ENCODE measurements at regions not wholly inside any gene's neighbourhood (a gene's known extent, or its start where the extent isn't known, plus 50 kb on each side); places are given as distances from the start of the nearest gene placed in this dataset.
A peak's percentile ranks its signal among the peaks of the same experiment; 100 is the strongest.

DNA sequence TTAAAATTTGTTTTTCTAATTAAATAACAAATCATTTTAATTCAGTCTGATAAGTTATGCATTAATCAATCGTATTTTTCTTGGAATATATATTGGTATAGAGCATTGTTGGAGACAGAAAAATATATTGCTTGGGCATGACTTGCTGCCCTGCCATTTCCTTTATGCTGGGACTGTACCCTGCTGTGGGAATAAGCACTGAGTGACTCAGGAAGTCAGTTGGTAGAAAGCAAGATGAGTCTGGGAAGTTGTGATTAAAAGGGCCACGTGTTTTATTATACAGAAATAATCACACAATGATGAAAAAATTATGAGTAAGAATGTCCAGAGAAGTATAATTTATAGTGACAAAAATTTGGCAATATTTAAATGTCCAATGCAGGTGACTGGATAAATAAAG lies 139.5 kb downstream of the KIF18A start:
- DNase-seq, result peak; percentile 2

DNA sequence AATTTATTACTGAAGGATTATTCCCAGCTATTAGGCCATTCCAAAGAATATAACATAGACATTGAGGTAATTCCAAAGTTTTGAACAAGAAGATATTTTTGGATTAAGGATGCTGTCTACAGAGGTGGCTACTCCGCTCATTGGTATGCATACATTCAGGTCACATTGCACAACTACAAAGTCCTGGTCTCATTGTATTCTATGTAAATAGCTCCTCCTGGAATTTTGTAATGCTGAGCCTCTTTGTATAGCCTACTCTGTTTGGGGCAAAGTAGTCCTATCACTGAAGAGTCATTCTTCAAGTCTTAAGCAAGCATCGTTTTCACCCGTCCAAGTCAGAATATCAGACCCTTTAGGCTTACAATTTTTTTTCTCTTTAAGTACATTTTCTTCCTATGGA lies 142.4 kb downstream of the KIF18A start:
- DNase-seq, result no peak

DNA sequence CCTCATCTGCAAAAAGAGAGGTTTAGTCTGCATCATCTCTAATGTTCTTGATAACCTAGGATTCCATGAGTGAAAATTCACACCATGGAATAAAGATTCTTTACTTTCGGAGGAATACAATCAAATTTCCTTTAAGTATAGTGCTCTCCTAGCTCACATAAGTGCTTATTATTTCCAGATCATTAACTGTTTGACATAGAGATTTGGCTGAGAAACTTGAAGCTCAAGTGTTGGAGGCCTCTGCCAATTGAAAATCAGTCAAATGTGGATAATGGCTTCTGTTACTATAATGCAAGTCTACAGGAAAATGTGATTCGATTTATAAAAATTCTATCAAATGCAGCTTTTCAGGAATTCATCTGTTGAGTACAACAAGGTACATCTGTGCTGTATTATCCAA lies 144.6 kb downstream of the KIF18A start:
- no peak for DNase-seq

DNA sequence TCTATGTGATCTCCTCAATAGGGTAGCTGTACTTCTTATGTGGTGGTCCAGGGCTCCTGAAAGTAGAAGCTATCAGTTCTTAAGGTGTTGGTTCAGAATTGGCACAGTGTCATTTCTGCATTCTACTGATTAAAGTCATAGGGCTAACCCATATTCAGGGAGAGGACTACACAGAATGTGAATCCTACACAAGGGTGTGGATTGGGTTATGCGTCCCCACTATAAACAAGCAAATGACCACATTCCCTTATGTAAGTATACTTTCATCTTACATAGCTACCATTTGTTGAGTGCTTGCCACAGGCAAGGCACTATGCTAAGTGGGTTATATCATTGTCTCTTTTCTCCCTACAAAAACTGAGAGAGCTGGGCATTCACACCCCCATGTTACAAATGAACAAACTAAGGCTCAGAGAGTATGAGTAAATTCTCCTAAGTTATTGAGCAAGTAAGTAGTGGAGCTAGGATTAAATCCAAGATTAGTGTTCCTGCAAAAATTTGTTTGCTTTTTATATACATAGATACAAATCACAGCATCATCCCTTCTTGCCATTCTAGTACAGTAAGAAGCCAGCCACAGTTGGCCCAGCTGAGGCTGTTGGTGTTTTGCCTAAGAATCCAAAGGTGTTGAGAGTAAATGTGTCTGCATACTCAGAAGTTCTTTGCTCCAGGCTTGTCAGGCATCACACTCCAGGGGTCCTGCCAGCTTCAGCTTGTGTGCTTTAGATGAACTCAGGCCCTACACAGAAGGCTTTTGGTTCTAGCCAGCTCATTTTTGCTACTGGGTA lies 157.8 kb downstream of the KIF18A start:
- no peak for DNase-seq

DNA sequence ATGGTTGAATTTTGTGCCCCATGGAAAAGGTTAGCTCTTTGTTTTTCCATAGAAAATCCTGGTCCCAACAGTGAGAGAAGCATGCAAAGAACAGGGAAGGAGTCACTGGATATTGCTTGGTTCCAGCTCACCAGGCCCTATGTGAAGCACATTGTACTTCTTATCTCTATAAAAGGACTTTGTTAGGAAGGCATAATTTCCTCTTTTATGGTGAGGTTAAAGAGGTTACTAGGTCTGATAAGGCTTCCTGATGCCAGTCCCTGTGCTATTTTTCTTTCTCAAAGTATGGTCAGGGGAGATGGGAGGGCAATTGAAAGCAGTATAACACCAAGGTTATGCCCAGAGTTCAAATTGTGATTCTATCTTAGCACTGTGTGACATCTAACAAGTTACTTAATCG lies 162.6 kb downstream of the KIF18A start:
- DNase-seq, result peak; percentile 4

DNA sequence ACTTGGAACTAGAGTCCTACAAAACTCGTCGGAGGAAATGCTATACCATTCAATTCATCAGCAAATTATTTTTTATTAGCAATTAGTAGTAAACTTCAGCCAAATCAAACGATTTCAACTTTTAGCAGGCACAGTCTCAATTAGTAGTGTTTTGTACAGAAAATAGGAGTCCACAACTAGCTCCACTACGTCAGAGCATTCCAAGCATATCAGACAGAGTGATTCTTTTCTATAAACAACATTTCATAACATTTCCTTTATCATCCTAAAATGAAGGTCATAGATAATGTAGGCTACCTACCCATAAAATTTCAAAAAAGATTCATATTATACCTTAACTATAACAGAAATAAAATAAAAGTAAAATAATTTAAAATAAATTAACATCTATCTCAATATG lies 169.9 kb downstream of the KIF18A start:
- DNase-seq, result no peak

DNA sequence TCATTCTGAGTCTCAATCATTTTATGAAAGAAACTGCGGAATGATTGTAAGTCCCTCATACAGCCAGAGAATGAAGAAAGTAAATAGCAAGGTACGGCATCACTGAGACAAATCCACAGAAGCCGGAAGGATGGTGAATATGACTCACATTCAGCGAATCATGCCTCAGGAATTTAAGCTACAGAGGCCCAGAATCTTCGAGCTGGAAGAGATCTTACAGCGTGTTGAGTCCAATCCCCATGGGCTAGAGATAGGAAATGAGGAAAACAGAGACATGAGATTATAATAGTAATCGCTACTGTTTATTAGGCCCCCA lies 173.2 kb downstream of the KIF18A start:
- peak; percentile 83 for DNase-seq

DNA sequence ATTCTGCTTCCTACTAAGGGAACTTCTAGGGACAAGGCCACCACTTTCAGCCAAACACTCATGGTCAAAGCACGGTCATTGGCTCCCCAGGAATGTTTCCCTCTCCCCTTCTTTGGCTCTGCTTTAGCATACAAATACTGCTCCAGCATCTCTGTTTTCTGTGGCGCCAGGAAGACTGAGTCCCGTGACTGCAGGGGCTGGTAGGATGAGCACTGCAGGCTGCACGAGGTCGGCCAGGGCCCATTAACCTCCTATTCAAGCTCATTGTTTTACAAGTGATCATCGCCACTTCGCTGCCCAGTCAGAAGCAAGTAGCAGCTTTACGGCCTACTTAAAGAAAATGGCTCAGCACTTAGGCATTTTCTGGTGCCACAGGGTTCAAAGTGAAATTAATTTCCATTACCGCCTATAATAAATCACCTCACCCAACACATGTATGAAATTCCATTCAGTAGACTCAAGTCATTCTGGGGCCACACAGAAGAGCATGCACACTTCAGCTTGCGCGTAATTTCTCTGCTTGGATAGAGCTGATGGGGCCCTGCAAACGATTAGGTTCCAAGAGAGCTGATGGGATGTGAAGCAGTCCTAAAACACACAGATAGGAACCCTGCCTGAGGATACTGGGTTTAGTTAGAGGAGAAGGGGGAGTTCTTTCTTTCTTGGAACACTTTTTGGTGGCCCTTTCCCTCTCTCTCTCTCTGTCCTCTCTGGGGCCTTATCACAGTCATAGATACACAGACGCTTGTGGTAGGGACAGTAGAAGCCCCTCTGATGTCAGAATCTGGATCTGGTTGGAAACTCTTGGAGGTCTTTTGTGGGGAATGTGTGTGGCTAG lies 173.7 kb downstream of the KIF18A start:
- peak; percentile 57 for DNase-seq

DNA sequence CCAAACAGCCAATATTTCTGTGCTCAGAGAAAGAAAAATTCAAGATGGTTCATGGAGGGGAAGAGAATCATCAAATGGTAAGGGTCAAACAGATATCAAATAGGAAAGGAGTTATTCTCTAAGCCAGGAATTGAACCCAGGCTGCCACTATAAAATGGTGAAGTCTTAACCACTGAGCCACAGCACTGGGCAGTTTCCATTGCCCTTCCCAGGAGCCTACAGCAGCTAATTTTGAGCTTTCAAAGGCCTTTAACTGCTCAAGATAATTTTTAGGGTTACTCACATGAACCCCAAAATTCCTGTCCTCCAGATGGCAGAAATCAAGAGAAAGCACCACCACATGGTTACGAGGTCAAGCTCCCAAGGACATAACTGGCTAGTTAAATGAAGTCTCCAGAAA lies 176.2 kb downstream of the KIF18A start:
- DNase-seq, result no peak

DNA sequence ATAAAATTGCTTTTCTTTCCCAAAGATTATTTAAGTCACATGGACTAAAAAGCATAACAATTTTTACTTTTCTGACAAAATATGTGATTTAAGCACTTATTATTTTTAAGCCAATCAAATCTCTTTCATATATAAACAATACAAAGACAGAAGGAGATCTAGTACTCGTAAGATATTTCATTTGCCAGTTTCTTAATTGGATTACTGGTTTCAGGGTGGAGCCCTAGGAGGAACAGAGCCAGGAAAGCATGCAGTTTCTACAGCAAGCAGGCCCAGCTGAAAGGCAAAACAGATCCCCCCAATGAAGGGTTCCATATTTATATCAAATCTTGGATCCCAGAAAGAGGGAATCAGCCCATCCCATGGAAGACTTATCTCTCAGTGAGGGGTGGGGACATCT lies 177.0 kb downstream of the KIF18A start:
- DNase-seq, result no peak

DNA sequence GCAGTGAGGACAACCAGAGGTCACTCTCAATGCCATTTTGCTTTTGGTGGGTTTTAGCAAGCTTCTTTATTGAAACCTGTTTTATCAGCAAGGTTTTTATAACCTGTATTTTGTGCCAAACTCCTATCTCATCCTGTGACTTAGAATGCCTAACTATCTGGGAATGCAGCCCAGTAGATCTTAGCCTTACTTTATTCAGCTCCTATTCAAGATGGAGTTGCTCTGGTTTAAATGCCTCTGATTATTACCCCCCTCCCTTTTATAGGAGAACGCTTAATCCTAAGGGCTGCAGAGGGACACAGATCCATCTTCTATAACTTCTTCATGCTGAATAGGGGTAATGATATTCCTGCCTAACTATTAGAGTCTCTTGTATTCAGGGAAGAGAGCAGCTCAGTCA lies 179.1 kb downstream of the KIF18A start:
- no peak for DNase-seq

DNA sequence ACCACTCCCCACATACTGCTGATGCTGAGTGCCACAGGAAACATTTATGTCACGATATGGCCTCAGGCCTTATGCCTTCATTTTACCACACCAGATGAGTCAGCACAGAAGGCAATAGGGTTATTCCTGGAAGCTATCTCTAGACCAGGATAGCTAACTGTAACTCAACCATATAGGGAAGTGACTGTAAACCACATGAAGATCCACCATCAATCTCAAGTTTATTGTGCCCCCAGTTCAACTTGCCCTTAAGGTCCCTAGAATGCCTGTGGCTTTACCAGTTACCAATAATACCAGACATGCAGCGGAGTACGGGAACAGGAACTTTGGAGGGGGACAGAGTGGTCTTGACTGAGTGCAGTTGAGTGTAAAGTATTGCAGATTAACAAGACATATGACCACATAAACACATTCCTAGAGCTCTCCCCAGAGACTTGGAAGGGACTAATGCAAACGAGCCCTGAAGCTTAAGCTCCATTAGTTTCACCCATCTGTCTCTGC lies 180.9 kb downstream of the KIF18A start:
- no peak for DNase-seq

DNA sequence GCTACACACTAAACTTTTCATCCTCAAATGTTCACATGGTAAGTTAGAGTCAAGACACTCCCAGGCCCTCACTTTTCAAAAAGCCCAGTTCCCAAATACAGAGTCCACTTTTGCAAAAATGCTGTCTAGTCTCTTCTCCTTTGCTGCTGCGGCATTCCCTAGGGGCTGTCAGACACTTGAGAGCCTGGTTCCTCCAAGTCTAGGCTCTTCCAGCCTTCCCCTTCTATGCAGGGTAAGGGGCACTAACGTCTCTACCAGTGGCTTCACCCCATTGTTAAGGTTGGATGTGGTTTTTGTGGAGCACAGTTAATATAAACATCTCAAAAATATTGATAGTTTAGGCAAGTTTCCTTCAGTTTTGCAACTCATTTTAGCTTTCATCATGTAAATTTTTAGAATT lies 181.5 kb downstream of the KIF18A start:
- no peak for DNase-seq

DNA sequence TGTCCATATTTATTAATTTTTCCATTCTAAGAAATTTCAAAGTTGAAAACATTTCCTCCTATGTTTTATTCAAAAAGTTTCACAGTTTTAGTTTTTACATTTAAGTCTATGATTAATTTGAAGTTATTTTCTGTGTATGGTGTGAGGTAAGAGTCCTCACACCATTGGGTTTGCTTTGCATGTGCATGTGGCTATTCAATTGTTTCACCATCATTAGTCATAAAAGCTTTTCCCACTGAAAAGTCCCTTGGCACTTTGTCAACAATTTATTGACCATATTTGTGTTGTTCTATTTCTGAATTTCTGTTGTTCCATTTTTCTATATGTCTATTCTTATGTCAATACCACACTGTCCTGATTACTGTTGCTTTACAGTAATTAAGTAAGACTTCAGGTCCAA lies 186.5 kb downstream of the KIF18A start:
- peak; percentile 14 for DNase-seq

DNA sequence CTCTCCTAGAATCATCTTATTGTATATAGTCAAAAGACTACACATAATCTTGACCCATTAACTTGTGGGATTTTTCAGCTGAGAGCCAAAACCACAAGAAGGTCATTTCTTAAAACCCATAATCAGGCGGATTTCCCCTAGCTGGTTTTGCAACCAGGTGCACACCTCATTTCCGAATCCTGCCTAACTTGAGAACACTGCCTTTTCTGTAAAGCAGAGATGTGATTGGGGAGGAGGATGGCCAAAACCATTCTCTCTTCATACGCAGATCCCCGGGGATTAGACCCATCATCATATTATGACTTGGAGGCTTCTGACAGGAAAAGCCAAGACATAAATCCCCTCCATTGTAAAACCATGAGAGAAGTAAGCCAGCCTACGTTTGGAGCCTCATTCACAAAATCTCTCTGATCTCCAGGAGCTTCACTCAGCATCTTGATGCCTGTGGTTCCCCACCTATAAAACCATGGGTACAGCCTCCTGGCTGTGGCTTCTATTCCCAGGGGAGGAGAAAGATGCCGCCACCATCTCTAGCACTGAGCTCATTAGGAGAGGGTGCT lies 191.3 kb downstream of the KIF18A start:
- DNase-seq, result no peak

DNA sequence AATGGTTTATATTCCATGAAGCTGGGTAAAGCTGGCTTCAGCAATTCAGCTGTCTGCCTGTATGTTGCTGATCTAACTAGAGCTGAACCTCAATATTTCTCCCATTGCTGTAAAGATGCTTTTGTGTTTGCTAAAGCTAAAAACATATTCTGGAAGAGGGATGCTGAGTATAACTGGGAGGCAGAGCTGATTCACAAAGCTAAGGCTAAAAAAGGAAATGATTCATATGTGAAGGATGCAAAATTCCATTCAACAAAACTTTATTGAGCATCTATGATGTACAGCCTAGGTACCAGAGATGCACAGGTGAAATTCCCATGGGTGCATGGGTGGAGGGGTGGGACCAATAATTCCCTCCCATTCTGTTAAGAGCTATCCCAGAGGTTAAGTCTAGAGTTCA lies 193.9 kb downstream of the KIF18A start:
- DNase-seq, result no peak

DNA sequence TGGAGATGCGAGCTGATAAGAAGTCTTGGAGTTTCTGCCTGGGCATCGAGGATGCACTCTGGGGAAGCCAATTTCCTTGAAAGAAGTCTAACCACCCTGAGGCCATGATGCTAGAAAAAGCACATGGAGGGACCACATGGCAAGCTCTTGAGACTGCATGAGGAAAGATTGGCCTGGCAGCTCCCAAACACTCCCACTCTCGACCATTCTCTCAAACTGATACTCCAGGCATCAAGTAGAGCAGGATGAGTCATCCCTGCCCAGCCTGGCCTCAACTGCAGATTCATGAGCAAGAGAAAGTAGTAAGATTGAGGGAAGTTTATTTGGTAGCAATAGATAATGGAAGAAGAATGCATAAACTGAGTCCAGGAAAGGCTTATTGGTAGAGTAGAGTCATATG lies 194.3 kb downstream of the KIF18A start:
- no peak for DNase-seq

DNA sequence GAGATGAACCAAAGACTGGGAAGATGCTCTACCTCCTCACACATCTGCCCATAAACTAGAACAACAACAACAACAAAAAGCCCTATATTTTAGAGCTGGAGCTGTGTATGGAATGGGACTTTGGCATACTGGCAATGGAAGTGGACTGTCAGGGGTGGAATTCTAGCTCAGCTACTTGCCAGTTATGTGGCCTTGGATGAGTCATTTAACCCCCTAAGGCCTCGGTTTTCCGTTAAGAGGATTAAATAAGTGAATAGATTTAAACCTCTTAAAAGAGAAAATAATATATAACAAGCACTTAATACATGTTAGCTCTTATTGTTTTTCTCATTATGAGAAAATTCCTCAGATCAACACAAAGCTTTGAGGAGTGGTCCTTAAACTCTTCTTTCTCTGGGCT lies 195.0 kb downstream of the KIF18A start:
- DNase-seq, result no peak

DNA sequence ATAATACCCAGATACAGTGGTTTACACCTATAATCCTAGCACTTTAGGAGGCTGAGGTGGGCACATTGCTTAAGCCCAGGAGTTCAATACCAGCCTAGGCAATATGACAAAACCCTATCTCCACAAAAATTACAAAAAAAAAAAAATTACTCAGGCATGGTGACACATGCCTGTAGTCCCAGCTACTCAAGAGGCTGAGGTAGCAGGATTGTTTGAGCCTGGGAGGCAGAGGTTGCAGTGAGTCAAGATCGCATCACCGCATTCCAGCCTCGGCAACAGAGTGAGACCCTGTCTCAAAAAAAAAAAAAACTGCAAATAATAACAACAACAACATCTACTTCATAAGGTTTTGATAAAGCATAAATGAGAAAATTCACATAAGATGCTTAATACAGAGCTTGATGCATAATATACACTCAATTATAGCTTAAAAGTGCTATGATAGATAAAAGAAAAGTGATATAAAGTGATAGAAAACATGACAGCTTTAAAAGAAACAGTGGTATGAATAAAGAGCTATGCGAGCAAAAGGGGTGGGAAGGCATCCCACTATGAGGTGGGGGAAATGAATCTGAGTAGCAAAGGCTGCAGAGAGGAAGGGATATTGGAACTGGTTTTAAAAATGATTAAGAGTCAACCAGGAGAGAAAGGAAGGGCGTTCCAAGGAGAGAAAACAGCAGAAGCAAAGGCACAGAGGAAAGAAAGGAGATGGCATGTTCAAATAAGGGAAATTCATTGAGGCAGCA lies 197.6 kb downstream of the KIF18A start:
- peak; percentile 13 for DNase-seq

DNA sequence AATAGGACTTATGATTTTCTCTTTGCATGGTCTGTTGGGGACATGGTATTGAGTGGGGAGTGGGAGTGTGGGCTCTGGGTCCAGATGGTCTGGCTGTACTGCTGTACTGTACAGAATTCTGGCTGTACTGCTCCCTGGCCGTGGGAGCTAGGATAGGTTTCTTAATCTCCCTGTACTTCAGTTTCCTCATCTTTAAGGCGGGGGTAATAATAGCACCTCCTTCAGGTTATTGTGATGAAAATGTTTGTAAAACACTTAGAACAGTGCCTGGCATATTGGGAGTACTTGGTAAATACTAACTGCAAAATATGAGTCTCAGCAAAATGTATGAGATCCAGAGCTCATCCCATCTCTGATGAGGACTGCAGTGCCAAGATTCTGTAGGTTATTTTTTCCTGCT lies 198.6 kb downstream of the KIF18A start:
- no peak for DNase-seq

DNA sequence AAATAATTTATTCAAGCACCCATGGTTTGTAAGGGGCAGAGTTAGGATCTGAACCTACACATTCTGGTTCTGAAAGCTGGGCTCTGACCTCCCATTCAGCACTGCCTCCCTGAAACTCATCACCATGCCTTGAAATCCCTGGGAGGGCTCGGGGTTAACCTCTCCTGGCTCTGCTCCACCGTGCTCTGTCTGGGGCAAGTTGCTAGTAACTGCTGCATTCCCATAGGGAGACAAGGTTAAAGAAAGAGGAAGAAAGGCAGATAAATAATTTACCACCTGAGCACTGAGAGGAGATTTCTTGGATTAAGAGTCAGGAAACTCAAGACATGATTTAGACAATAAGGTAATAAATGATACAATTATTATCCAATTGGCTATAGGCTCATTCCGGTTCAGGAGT lies 199.3 kb downstream of the KIF18A start:
- no peak for DNase-seq

DNA sequence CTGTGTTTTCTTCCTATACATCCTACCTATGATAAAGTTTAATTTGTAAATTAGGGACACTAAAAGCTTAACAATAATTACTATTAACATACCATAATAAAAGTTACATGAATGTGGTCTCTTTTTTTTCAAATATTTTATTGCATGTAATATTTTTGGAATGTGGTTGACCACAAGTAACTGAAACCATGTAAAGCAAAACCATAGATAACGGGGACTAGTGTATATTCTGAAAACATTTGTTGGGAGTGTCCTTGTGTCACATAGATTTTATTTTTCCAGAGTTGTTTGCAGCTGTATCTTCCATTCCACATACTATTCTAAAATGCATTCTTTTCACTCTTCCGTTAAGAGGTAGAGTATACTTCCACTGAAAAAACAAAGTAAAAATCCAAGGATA lies 200.4 kb downstream of the KIF18A start:
- DNase-seq, result no peak

DNA sequence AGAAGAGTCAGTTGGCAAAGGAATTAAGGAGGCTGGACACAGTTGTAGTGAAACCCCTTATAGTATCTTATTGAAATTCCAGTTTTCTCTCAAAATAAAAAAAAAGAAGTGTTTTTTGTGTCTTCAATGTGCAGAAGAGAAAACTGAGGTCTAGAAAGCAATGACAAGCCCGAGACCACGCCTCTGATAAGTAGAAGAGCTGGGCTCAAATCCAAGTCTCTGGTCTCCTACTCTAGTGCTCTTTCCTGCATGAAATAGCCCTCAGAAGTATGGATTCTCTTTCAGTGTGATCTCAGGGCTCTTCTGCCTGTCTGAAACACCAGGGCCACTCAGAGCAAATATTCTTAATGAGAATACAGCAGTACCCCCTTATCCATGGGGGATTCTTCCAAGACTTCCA lies 200.9 kb downstream of the KIF18A start:
- DNase-seq, result no peak

Data from dermis blood vessel endothelial cell (primary cell).